Stimulated activated CD8-positive, alpha-beta memory T cell treated with anti-CD3 and anti-CD28 coated beads, Interleukin-2, amount 100 ng/mL, for 48 hours (primary cell): ENCODE measurements at regions not wholly inside any gene's neighbourhood (a gene's known extent, or its start where the extent isn't known, plus 50 kb on each side); places are given as distances from the start of the nearest gene placed in this dataset.
"Not testable (repeated sequence)": the region's sequence is repeated elsewhere in the genome, so short reads cannot be mapped to it uniquely, and the experiment has no call there.

Source experiments
- DNase-seq, 2 donors: peaks; one replicate each; pipeline ENCODE4 v3.0.0-alpha.2; 2020; ENCODE audit warnings: low read depth in 2 of 2

DNA sequence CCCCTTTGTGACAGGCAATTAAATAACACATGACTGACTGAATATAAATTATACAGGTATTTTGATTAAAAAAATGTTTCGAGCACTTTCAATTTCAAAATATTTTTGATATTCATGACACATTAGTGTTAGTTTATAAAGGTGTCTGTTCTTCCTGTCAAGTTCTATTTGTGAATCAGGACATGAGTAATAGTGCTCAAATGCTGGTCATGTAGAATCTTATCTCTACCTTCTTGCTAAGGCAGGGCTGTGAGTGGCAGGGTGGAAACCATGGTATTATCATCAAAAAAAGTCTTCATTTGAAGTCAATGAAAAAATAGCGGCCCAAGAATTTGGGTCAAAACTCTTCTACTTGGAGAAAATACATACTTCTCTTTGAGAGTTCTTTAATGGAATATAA lies 250.2 kb downstream of the DACT1 start:
- no peak for DNase-seq

DNA sequence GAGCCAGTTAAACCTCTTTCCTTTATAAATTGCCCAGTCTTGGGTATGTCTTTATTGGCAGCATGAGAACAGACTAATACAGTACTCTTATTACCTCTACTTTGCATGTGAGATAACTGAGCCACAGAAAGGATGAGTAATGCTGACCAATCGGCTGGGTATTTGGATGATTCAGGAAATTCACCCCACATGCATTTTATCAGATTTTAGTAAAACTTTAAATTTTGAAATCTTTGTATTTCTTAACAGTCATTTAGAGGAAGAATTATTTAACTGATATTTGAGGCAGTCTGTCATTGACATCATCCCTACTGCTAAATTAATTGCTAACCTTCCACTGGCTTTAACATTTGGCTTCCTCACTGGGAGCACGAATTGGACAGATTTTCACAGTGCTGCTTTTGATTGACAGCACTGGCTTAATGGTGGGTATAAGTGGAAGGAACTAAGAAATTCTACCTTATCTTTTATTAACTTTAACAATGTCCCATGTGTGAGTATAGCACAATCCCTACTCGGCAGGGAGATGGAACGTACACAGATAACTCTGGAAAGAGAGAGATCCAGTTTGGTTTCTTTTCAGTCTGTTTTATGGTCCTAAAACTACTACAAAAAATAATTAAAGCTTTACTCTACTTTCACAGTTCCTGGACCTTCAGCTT lies 261.0 kb downstream of the DACT1 start:
- DNase-seq: no peak

DNA sequence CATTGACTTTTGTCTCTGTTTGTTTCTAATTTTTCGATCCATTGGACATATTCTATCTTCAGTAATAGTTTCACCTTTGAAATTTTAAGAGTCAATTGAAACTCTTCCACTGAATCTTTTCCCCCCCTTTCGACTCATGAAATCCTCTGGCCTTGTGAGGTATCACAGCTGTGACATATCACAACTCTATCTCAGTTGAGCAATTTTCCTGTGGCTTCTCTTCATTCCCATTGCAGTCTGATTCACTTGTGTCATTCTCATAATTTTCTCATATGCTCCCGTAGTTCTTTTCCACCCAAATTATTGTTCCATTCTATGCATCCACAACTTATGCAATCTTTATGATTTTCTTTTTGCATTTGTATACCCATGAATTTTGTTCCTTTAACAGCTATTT lies 261.6 kb downstream of the DACT1 start:
- no peak for DNase-seq

DNA sequence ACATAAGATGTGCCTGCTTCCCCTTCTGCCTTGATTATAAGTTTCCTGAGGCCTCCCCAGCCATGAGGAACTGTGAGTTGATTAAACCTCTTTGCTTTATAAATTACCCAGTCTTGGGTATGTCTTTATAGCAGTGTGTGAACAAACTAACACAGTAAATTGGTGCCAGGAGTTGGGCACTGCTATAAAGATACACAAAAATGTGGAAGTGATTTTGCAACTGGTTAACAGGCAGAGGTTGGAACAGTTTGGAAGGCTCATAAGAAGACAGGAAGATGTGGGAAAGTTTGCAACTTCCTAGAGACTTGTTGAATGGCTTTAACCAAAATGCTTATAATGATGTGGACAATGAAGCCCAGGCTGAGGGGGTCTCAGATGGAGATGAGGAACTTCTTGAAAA lies 264.1 kb downstream of the DACT1 start:
- DNase-seq: no peak

DNA sequence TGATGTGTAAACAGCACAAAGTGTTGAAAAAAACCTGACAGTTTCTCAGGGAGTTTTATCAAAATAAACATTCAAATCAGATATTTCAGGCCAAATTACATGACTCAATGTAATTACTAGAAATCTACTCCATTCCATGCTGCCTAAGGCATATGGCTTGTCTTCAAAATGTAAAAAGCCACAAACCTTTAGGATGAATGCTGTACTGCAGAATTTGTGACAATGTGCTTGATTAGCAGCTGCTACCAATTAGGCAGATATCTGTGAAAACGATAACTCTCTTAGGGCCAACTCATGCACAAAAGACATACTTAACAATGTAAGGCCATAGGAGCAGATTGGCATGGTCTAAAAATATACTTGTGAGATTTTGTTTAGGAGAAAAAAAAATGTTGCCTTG lies 267.0 kb downstream of the DACT1 start:
- no peak for DNase-seq

DNA sequence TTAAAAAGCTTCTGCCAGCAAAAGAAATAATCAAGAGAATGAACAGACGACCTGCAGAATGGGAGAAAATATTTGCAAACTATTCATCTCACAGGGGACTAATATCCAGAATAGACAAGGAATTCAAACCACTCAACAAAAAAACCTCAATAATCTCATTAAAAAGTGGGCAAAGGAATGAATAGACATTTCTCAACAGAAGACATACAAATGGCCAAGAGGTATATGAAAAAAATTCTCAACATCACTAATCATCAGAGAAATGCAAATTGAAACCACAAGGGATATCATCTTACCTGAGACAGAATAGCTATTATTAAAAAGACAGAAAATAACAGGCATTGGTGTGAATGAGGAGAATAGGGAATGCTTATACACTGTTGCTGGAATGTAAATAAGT lies 270.0 kb downstream of the DACT1 start:
- DNase-seq: no peak

DNA sequence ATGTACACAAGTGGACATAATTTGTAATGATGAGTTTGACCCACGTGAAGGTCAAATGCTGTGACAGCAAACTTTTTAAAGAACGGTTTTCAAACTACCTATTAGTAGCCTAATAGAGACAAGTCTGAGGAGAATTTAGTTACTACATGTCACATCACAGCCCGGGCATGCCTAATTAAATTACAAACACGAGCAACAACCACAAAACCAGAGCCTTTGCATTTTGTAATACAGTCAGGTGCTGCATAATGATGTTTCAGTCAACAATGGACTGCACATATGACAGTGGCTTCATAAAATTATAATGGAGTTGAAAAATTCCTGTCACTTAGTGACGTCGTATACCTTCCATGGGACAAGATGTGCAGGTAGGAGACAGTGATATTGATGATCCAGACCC lies 274.5 kb downstream of the DACT1 start:
- no peak for DNase-seq

DNA sequence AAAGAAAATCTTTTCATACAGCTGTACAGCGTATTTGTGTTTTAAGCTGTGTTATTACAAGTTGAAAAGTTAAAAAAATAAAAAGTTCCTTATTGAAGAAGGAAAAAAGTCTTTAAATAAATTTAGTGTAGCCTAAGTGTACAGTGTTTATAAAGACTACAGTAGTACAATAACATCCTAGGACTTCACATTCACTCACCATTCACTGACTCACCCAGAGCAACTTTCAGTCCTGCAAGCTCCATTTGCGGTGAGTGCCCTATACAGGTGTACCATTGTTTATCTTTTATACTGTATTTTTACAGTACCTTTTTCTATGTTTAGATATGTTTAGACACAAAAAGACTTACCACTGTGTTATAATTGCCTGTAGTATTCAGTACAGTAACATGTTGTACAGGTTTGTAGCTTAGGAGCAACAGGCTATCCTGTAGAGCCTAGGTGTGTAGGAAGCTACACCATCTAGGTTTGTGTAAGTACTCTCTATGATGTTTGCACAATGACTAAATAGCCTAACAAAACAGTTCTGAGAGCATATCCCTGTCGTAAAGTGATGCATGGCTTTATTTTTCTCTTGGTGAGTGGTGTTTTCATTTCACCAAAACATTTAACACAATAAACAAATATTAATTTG lies 275.2 kb downstream of the DACT1 start:
- DNase-seq: no peak

DNA sequence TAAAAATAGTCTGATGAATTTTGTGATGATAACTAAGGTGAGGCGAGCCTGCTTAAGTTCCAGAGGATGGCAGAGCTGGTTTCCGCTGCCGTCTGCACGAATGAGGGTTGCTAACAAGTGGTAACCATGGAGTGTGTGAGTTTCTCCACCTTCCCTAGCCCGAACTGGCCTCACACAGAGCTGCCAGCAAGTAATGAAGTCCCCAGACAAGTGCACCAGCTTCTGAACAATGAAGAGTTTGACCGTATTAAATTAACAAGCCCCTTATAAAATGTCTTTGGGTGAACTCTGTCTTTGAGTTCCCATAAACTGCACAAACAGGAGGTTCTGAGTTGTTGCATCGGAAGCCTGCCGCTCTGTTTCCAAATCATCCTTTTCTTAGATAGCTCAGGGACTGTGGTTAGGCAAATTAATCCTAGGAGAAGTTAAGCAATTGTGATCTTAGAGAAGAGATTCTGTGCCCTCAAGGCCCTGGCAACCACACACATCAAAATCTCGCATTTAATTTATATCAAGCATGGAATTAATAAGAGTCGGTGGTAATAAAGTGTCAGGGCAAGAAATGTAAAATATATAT lies 274.1 kb upstream of the DAAM1 start:
- DNase-seq: no peak

DNA sequence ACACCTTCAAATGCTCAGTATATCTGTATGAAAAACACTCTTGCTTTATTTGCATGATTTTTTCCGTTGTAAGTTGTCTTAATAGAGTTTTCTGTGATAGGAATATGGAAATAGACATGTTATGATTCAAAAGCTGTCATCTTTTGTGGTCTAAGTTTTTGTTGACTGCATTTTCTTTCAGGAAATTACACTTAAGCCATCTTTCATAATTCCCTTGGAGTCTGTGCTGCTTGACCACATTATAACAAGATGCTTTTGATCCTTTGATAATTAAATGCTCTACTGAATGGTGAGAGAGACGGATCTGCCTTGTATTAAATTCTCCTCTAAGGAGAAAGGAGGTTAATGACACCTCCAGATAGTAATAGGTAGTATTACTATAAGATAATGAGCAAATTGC lies 272.8 kb upstream of the DAAM1 start:
- no peak for DNase-seq

DNA sequence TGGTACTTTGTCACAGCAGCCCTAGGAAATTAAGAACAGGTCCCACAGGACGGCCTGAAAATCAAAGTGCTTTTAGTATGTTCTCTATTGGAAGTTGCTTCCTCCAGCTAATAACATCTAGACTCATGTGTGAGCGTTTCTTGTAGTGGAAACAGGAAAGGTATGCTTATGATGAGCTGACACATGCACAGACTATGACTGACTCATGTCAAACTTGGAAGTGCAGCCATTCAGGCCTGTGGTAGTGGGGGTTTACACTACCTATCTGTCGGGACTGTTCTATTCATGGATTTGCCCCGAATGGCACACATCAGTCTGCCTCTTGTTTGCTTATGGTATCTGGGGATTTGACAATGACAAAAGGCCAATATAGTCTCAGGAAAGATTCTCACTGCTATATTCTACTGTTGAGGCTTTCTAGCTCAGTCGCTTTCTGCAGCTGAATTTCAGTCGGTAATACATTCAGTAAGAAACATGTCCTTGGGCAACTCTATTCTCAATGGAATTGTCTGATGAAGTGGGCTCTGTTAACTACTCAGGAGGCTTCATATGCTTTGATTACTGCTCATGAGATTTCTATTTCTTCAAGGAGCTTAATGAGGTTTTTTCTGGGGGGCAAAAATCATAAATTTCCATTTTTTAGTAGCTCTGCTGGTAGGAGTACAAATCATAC lies 270.3 kb upstream of the DAAM1 start:
- no peak for DNase-seq

DNA sequence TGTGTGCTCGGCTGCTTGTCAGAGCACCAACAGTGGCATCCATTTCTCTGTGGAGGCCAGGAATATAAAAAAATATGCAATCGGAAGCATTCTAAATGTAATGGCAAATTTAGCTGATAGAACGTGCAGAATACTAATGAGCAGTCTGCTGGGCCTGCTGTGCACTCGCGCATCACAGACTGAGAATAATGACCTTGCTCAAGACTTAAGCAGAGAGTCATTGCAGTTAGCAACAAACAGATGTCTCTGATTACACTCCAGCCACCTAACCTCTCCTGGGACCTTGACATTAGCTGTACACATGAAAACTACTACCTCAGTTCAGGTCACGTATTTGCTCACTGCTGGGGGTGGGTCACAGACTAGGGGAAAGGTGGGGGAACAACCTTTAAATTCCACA lies 269.2 kb upstream of the DAAM1 start:
- DNase-seq: no peak

DNA sequence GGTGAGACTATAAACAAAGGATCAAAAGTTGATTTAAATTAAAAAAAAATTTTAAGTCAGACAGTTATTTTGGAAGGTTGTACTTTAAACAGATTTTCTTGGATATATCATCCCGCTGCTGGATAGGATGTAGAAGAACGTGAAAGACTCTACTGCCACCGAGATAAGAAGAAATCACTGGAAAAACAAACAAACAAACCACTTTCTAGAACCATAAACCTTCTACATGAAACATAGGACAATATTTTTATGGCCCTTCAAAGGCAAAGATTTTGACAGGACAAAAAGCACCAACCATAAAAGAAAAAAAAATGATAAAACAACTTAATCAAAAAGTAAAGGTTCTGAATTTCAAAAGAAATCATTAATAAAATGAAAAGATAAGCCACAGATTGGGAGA lies 268.2 kb upstream of the DAAM1 start:
- no peak for DNase-seq

DNA sequence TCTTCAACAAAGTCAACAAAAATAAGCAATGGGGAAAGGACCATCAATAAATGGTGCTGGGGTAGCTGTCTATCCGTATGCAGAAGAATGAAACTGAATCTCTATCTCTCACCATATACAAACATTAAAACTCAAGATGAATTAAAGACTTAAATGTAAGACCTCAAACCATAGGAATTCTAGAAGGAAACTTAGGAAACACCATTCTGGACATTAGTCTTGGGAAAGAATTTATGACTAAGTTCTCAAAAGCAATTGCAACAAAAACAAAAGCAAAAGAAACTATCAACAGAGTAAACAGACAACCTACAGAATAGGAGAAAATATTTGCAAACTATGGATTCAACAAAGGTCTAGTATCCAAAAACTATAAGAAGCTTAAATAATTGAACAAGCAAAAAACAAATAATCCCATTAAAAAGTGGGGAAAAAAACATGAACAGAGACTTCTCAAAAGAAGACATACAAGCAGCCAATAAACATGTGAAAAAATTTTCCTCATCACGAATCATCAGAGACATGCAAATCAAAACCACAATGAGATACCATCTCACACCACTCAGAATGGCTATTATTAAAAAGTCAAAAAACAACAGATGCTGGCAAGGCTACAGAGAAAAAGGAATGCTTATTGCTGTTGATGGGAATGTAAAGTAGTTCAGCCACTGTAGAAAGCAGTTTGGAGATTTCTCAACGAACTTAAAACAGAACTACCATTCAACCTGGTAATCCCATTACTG lies 266.1 kb upstream of the DAAM1 start:
- not testable (repeated sequence) for DNase-seq

DNA sequence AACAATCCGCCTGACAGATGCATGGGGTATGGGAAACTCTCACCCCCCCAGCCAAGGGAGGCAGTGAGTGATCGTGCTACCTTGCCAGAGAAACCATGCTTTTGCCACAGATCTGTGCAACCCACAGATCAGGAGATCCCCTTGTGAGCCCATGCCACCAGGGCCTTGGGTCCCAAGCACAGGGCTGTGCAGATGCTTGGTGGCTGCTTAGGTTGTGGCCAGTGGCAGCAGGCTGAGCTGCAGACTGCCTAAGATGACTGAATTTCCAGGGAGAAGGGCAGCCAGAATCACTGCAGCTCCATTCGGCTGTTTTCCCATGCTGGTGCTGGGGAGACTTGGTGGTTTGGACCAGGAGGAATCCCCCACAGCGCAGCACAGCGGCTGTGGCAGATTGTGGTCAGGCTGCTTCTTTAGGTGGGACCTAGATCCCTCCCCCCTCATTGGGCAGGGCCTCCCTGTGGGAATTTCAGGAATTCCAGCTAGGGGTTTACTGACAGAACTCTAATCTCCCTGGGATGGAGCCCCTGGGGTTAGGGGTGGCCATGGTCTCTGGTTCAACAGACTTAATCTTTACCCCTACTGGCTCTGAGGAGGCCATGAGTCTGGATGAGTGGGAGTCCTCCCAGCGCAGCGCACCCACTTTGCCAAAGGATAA lies 264.6 kb upstream of the DAAM1 start:
- no peak for DNase-seq

DNA sequence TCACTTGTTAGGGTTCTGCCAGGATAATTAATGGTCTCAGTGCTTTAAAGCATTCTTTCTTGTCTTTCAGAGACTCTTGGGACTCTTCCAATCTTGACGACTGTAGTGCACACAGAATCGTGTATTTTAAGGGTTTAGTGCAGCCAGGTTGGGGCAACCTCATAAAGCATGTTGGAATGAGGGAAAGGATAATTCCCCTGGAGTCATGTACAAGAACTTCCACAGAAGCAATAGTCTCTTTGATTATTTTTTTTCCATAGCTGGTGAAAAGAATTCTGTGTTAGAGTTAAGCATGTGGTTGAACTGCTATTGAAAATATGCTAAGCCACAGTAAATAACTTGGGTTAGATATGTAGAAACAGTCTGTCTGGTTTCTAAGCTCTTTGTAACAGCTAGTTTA lies 246.8 kb upstream of the DAAM1 start:
- no peak for DNase-seq

DNA sequence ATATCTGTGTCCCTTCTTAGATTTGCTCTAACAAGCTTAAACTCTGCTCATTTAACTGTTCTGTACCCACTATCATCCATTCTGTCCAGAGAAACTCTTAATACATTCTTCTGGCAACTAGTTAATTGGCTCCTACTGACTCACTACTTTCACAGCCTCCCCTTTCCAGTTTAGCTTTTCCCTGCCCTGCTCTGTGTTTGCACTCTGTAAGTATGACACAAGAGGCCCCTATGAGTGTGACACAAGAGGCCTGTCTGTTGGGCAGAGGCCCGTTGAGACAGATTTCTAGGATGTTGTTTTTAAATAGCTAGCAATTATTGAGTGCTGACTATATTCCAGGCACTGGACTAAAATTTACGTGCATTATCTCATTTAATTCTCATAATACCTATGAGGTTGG lies 246.0 kb upstream of the DAAM1 start:
- DNase-seq: no peak

DNA sequence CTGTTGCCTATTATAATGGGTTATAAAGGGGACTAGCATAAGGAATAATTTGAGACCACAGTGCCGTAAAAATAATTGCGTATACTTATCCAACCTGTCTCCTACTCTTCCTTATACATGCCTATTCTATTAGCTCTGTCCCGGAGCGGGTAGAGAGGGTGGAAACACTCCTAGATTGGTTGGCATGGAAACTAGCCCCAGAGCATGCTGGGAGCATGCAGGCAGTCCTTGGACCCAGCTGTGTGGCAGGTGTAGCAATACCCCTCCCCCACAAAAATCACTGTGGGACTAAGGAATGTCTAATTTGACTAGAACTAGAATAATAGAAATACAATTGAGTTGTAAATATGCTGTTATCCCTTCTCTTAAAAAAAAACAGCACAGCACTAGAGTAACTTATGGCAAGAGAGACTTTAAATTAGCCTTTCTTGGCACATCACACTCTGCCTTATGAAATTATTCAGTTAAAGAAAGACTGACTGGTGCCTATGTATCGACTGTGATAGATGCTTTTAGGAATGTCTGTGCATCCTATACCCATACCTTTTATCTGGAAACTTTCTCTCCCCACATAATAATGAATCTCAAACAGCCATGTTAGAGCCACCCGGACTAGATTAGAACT lies 244.0 kb upstream of the DAAM1 start:
- DNase-seq: no peak

DNA sequence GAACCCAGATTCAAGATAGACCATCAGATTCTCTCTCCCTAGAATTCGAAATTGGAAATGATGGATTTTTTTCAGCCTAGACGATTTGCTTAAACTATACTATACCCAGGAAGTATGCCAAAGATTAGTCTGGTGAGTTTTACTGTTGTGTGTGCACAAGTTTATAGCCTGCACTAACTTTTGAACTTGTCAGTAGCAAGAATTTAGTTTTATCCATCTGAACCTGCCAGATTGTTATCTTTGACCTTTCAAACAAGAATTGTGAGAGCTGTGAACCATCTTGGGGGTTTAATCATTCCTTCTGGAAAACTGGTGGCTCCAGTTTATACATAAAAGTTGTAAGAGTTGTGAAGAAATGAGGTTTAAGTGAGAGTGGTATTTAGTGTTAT lies 243.5 kb upstream of the DAAM1 start:
- no peak for DNase-seq

DNA sequence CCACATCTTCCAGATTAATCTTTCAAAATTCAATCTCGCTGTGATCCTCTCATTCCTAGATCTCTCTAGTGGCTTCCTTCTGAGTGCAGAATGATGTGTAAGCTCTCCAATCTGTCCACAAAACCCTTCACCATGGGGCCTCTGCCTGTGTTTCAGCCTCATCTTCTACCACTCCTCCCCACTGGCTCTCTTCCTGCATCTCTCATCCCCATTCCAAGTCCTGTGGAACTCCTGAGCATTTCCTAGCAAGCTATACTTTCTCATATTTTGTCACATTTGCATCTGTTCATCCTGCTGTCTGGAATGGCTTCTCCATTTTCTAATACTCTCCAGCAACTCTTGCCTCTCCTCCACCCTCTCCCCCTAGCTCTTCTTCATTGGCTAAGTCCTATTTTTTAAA lies 242.0 kb upstream of the DAAM1 start:
- DNase-seq: no peak

DNA sequence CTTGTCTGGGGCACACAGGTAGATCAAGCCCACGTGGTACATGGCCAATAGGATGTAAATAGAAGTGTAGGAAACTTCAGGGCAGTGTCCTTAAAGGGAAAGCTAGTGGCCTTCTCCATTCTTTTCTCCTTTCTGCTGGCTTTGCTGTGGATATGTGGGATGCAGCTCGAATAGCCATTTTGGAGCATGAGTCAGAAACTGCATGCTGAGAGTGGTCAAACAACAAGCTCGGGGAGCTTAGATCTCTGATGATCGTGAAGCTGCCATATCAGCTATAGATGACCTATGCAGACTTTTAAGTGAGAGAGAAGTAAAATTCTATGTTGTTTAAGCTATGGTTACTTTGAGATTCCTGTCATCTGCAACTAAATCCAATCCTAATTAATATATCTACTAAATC lies 241.3 kb upstream of the DAAM1 start:
- DNase-seq: no peak
